ENCODE measurements at regions not wholly inside any gene's neighbourhood (a gene's known extent, or its start where the extent isn't known, plus 50 kb on each side); places are given as distances from the start of the nearest gene placed in this dataset.

DNA sequence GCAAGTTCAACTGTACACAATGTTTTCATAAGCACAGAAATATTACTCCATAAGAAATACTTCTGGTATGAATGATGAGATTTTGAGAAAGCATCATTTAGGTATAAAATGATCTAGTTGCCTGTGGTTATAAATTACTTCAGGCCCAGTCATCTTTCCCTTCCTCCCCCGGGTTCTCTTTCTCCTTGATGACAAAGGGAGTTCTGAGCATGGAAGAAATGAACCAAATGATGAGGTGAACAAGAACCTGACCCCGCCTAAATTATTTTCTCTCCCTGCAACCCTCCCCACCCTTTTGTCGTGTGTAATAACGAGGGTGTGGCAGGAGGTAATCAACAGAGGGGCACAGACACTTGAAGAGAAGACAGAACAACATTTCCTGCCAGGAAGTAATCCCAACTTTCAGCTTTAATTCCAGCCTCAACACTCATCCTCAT, 319.6 kb upstream of the SP8 start (continued):
- TF ChIP-seq ZSCAN30 (tag by site-specific recombination; IDR thresholded peaks at IDR 0.05), result no peak
- TF ChIP-seq TRIM28 (IDR thresholded peaks at IDR 0.05; ENCODE audit: borderline replicate concordance, low read length), result no peak
- no peak for TF ChIP-seq KLF16 (tag by site-specific recombination; IDR thresholded peaks at IDR 0.05)
- TF ChIP-seq OSR2 (tag by site-specific recombination; IDR thresholded peaks at IDR 0.05), result no peak
- TF ChIP-seq ZNF600 (tag by site-specific recombination; IDR thresholded peaks at IDR 0.05), result no peak

GRCh38 chr7:21107101-21107500, 320.4 kb upstream of the SP8 start:
- Histone ChIP-seq H3K4me3 (ENCODE audit: low read depth, low read length) (no peak overlapping the region), H3K36me3 (ENCODE audit: control insufficient read depth in 2 of 2, insufficient read depth in 1 of 2, low read length in 2 of 2) (no peaks in the 10 kb centered on the region), H3K9me3 (ENCODE audit: control insufficient read depth, insufficient read depth, low read depth, low read length) (no peaks in the 10 kb centered on the region), H3K27ac (ENCODE audit: extremely low read depth, low read depth, low read length) (no peak overlapping the region), H3K4me1 (ENCODE audit: control insufficient read depth, insufficient read depth, low read length) (no peaks in the 10 kb centered on the region)
- CTCF ChIA-PET, result no interaction called here
- POLR2A ChIA-PET, result no interaction called here
- TF ChIP-seq, protein P1, sequence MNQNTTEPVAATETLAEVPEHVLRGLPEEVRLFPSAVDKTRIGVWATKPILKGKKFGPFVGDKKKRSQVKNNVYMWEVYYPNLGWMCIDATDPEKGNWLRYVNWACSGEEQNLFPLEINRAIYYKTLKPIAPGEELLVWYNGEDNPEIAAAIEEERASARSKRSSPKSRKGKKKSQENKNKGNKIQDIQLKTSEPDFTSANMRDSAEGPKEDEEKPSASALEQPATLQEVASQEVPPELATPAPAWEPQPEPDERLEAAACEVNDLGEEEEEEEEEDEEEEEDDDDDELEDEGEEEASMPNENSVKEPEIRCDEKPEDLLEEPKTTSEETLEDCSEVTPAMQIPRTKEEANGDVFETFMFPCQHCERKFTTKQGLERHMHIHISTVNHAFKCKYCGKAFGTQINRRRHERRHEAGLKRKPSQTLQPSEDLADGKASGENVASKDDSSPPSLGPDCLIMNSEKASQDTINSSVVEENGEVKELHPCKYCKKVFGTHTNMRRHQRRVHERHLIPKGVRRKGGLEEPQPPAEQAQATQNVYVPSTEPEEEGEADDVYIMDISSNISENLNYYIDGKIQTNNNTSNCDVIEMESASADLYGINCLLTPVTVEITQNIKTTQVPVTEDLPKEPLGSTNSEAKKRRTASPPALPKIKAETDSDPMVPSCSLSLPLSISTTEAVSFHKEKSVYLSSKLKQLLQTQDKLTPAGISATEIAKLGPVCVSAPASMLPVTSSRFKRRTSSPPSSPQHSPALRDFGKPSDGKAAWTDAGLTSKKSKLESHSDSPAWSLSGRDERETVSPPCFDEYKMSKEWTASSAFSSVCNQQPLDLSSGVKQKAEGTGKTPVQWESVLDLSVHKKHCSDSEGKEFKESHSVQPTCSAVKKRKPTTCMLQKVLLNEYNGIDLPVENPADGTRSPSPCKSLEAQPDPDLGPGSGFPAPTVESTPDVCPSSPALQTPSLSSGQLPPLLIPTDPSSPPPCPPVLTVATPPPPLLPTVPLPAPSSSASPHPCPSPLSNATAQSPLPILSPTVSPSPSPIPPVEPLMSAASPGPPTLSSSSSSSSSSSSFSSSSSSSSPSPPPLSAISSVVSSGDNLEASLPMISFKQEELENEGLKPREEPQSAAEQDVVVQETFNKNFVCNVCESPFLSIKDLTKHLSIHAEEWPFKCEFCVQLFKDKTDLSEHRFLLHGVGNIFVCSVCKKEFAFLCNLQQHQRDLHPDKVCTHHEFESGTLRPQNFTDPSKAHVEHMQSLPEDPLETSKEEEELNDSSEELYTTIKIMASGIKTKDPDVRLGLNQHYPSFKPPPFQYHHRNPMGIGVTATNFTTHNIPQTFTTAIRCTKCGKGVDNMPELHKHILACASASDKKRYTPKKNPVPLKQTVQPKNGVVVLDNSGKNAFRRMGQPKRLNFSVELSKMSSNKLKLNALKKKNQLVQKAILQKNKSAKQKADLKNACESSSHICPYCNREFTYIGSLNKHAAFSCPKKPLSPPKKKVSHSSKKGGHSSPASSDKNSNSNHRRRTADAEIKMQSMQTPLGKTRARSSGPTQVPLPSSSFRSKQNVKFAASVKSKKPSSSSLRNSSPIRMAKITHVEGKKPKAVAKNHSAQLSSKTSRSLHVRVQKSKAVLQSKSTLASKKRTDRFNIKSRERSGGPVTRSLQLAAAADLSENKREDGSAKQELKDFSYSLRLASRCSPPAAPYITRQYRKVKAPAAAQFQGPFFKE (tag by site-specific recombination; IDR thresholded peaks at IDR 0.05; ENCODE audit: borderline replicate concordance), result no peak
- TF ChIP-seq, protein P2, sequence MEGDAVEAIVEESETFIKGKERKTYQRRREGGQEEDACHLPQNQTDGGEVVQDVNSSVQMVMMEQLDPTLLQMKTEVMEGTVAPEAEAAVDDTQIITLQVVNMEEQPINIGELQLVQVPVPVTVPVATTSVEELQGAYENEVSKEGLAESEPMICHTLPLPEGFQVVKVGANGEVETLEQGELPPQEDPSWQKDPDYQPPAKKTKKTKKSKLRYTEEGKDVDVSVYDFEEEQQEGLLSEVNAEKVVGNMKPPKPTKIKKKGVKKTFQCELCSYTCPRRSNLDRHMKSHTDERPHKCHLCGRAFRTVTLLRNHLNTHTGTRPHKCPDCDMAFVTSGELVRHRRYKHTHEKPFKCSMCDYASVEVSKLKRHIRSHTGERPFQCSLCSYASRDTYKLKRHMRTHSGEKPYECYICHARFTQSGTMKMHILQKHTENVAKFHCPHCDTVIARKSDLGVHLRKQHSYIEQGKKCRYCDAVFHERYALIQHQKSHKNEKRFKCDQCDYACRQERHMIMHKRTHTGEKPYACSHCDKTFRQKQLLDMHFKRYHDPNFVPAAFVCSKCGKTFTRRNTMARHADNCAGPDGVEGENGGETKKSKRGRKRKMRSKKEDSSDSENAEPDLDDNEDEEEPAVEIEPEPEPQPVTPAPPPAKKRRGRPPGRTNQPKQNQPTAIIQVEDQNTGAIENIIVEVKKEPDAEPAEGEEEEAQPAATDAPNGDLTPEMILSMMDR (tag by site-specific recombination; IDR thresholded peaks at IDR 0.05), result no peak
- no peak for TF ChIP-seq ZNF621 (tag by site-specific recombination; IDR thresholded peaks at IDR 0.05)
- TF ChIP-seq ZSCAN16 (tag by site-specific recombination; IDR thresholded peaks at IDR 0.05), result no peak
- TF ChIP-seq ZNF571 (tag by site-specific recombination; IDR thresholded peaks at IDR 0.05), result no peak
- TF ChIP-seq ZNF677 (tag by site-specific recombination; IDR thresholded peaks at IDR 0.05), result no peak
- TF ChIP-seq ZBTB48 (tag by site-specific recombination; IDR thresholded peaks at IDR 0.05), result no peak
- TF ChIP-seq, protein P3, sequence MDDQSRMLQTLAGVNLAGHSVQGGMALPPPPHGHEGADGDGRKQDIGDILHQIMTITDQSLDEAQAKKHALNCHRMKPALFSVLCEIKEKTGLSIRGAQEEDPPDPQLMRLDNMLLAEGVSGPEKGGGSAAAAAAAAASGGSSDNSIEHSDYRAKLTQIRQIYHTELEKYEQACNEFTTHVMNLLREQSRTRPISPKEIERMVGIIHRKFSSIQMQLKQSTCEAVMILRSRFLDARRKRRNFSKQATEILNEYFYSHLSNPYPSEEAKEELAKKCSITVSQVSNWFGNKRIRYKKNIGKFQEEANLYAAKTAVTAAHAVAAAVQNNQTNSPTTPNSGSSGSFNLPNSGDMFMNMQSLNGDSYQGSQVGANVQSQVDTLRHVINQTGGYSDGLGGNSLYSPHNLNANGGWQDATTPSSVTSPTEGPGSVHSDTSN (CRISPR knock-in tag; IDR thresholded peaks at IDR 0.05), result no peak
- TF ChIP-seq ZNF239 (tag by site-specific recombination; IDR thresholded peaks at IDR 0.05), result no peak
- TF ChIP-seq, protein P4, sequence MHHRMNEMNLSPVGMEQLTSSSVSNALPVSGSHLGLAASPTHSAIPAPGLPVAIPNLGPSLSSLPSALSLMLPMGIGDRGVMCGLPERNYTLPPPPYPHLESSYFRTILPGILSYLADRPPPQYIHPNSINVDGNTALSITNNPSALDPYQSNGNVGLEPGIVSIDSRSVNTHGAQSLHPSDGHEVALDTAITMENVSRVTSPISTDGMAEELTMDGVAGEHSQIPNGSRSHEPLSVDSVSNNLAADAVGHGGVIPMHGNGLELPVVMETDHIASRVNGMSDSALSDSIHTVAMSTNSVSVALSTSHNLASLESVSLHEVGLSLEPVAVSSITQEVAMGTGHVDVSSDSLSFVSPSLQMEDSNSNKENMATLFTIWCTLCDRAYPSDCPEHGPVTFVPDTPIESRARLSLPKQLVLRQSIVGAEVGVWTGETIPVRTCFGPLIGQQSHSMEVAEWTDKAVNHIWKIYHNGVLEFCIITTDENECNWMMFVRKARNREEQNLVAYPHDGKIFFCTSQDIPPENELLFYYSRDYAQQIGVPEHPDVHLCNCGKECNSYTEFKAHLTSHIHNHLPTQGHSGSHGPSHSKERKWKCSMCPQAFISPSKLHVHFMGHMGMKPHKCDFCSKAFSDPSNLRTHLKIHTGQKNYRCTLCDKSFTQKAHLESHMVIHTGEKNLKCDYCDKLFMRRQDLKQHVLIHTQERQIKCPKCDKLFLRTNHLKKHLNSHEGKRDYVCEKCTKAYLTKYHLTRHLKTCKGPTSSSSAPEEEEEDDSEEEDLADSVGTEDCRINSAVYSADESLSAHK (tag by site-specific recombination; IDR thresholded peaks at IDR 0.05), result no peak
- no peak for TF ChIP-seq ZNF280D (tag by site-specific recombination; IDR thresholded peaks at IDR 0.05)
- no peak for TF ChIP-seq ZNF473 (tag by site-specific recombination; IDR thresholded peaks at IDR 0.05)
- TF ChIP-seq ZNF654 (tag by site-specific recombination; IDR thresholded peaks at IDR 0.05; ENCODE audit: low read depth), result no peak
- TF ChIP-seq SP7 (tag by site-specific recombination; IDR thresholded peaks at IDR 0.05), result no peak
- TF ChIP-seq GLI4 (tag by site-specific recombination; IDR thresholded peaks at IDR 0.05), result no peak

Measured in HEK293 (cell line).